BJ (cell line): ENCODE measurements at regions not wholly inside any gene's neighbourhood (a gene's known extent, or its start where the extent isn't known, plus 50 kb on each side); places are given as distances from the start of the nearest gene placed in this dataset.

Experiments
- CTCF ChIA-PET: fragments of 350-600 bp; formaldehyde crosslinking; extraction: SDS; loops from one replicate; lab custom pipeline; 2021; ENCODE audit warnings: antibody characterized with exemption, inconsistent platforms; lab: Yijun Ruan, JAX
- POLR2A ChIA-PET: fragments of 300-600 bp; sonication (Branson Sonifier 250); formaldehyde crosslinking; extraction: SDS; loops from one replicate; lab custom pipeline; 2021; ENCODE audit warnings: antibody characterized with exemption; lab: Charles Lee
- DNase-seq: peaks from one replicate; pipeline ENCODE4 v3.0.0-alpha.2; 2011; ENCODE audit warnings: low read depth
- H3K27me3 ChIP-seq: 2 replicates; pipeline ENCODE4 v1.6.0; 2011; ENCODE audit warnings: low read length; ENCODE audit not compliant: control insufficient read depth, insufficient read depth
- H3K36me3 ChIP-seq: 2 replicates; pipeline ENCODE4 v1.5.1; 2011; ENCODE audit warnings: low read length; ENCODE audit not compliant: control insufficient read depth, insufficient read depth
- H3K4me3 ChIP-seq: 2 replicates; pipeline ENCODE4 v1.5.1; 2011; ENCODE audit warnings: low read depth, mild to moderate bottlenecking, control low read depth, low read length
- CTCF ChIP-seq: IDR thresholded peaks from 2 replicates; pipeline ENCODE4 v1.5.1; 2011; ENCODE audit warnings: low read depth, mild to moderate bottlenecking, control low read depth, inconsistent platforms, low read length, moderate library complexity; ENCODE audit not compliant: insufficient read depth

- Histone ChIP-seq H3K36me3 (no peaks in the 10 kb centered on the region), H3K4me3 (no peak overlapping the region), H3K27me3 (peaks cover 1% of the 10 kb centered on the region)
- CTCF ChIA-PET = no interaction called here
- DNase-seq = no peak
- no peak for TF ChIP-seq CTCF
- POLR2A ChIA-PET = no interaction called here
These were observed 541.2 kb downstream of the MIAT start for GRCh38 chr22:27198518-27199035.

GRCh38 chr22:27199354-27199753 is 542.0 kb downstream of the MIAT start:
- no peak overlapping the region for H3K4me3 ChIP-seq
- POLR2A ChIA-PET = no interaction called here
- CTCF ChIA-PET = interaction anchor here (0.6 kb wide), 1 partner anchor 67 kb away, joined by 3 read pairs; no protein-coding TSS in a partner anchor
- peaks cover 1% of the 10 kb centered on the region for H3K27me3 ChIP-seq
- DNase-seq = no peak
- no peaks in the 10 kb centered on the region for H3K36me3 ChIP-seq
- no peak for TF ChIP-seq CTCF

GRCh38 chr22:27201276-27201675 is 543.9 kb downstream of the MIAT start:
- no peak for DNase-seq
- POLR2A ChIA-PET = no interaction called here
- no peak overlapping the region for H3K4me3 ChIP-seq

GRCh38 chr22:27201741-27202140 is 544.4 kb downstream of the MIAT start:
- no peak for DNase-seq
- no peak for TF ChIP-seq CTCF
- ChIA-PET POLR2A (no interaction called here), CTCF (no interaction called here)
- H3K27me3 ChIP-seq = peaks cover 1% of the 10 kb centered on the region
- no peak overlapping the region for H3K4me3 ChIP-seq
- H3K36me3 ChIP-seq = no peaks in the 10 kb centered on the region

More at GRCh38 chr22:27201276-27201675, 543.9 kb downstream of the MIAT start:
- CTCF ChIA-PET = no interaction called here
- no peaks in the 10 kb centered on the region for H3K36me3 ChIP-seq
- TF ChIP-seq CTCF = no peak
- H3K27me3 ChIP-seq = peaks cover 1% of the 10 kb centered on the region

GRCh38 chr22:27203276-27203660 is 545.9 kb downstream of the MIAT start:
- CTCF ChIA-PET = interaction anchor here (0.7 to 1.1 kb wide), 3 partner anchors 11 to 449 kb away, joined by 3 read pairs; no protein-coding TSS in a partner anchor
- POLR2A ChIA-PET = no interaction called here
- Histone ChIP-seq H3K4me3 (no peak overlapping the region), H3K27me3 (peaks cover 1% of the 10 kb centered on the region), H3K36me3 (no peaks in the 10 kb centered on the region)
- no peak for DNase-seq
- TF ChIP-seq CTCF = no peak
